GM13976 (cell line): ENCODE measurements at regions not wholly inside any gene's neighbourhood (a gene's known extent, or its start where the extent isn't known, plus 50 kb on each side); places are given as distances from the start of the nearest gene placed in this dataset.
"Not testable (repeated sequence)": the region's sequence is repeated elsewhere in the genome, so short reads cannot be mapped to it uniquely, and the experiment has no call there.

Experiments
- DNase-seq: peaks from one replicate; pipeline ENCODE4 v3.0.0; 2012; ENCODE audit warnings: low spot score
- CTCF ChIP-seq: IDR thresholded peaks from 2 replicates; pipeline ENCODE4 v1.5.1; 2012; ENCODE audit warnings: borderline replicate concordance, mild to moderate bottlenecking; ENCODE audit not compliant: insufficient read depth; ENCODE audit errors: extremely low read depth, missing control alignments, control extremely low read depth
- in situ Hi-C: fragments of 300-500 bp; cut with MboI; formaldehyde crosslinking; loops from one replicate; pipeline ENCODE4 v1.12.0; 2022; ENCODE audit warnings: low sequenced_read_pairs, mixed read lengths, inconsistent platforms; ENCODE audit not compliant: unreplicated experiment

GRCh38 chr14:29982171-29982570 is 54.5 kb upstream of the PRKD1 start:
- in situ Hi-C loops, result no loop called here
- DNase-seq, result no peak
- TF ChIP-seq CTCF, result no peak

GRCh38 chr14:29982993-29983392 is 55.3 kb upstream of the PRKD1 start:
- no peak for TF ChIP-seq CTCF
- in situ Hi-C loops, result no loop called here
- DNase-seq, result no peak

- DNase-seq, in situ Hi-C loops: not testable (repeated sequence)
Observed at GRCh38 chr14:29990344-29990857, 62.8 kb upstream of the PRKD1 start.

GRCh38 chr14:29990993-29991392 is 63.3 kb upstream of the PRKD1 start:
- in situ Hi-C loops, result no loop called here
- no peak for TF ChIP-seq CTCF
- no peak for DNase-seq

- in situ Hi-C loops, result no loop called here
- no peak for TF ChIP-seq CTCF
- no peak for DNase-seq
Observed at GRCh38 chr14:29993143-29993542, 65.5 kb upstream of the PRKD1 start.

- no peak for TF ChIP-seq CTCF
- in situ Hi-C loops, result no loop called here
- no peak for DNase-seq
Observed at GRCh38 chr14:29999013-29999539, 71.4 kb upstream of the PRKD1 start.

- TF ChIP-seq CTCF, result no peak
- in situ Hi-C loops, result no loop called here
- no peak for DNase-seq
Observed at GRCh38 chr14:30002859-30003258, 75.2 kb upstream of the PRKD1 start.
